Type B pancreatic cell (in vitro differentiated cells): ENCODE measurements at regions not wholly inside any gene's neighbourhood (a gene's known extent, or its start where the extent isn't known, plus 50 kb on each side); places are given as distances from the start of the nearest gene placed in this dataset.

Experiments used
- DNase-seq: peaks from one replicate; pipeline ENCODE4 v3.0.0; 2021; ENCODE audit warnings: mixed read lengths; ENCODE audit not compliant: unreplicated experiment; ENCODE audit errors: extremely low spot score
- H3K27ac Mint-ChIP-seq: 2 replicates; pipeline ENCODE4 v1.8.0; 2021; ENCODE audit warnings: mild to moderate bottlenecking, mixed read lengths
- H3K27me3 Mint-ChIP-seq: 2 replicates; pipeline ENCODE4 v1.8.0; 2021; ENCODE audit warnings: mixed read lengths
- H3K36me3 Mint-ChIP-seq: 2 replicates; pipeline ENCODE4 v1.8.0; 2021; ENCODE audit warnings: mixed read lengths
- H3K4me1 Mint-ChIP-seq: one replicate; pipeline ENCODE4 v1.8.0; 2021; ENCODE audit warnings: mixed read lengths; ENCODE audit not compliant: unreplicated experiment
- H3K4me3 Mint-ChIP-seq: 2 replicates; pipeline ENCODE4 v1.8.0; 2021; ENCODE audit warnings: mild to moderate bottlenecking, mixed read lengths
- H3K9me3 Mint-ChIP-seq: 2 replicates; pipeline ENCODE4 v1.8.0; 2021; ENCODE audit warnings: mixed read lengths
- CTCF ChIP-seq: fragments of 200-600 bp; sonication (generic); conservative IDR thresholded peaks from 2 replicates; pipeline ENCODE4 v1.5.0; 2021; ENCODE audit warnings: antibody characterized with exemption, mild to moderate bottlenecking

GRCh38 chr1:82398357-82398756 lies 597.6 kb downstream of the ADGRL2 start:
- TF ChIP-seq CTCF = no peak
- Mint-ChIP-seq H3K27ac (no peak overlapping the region), H3K4me3 (no peak overlapping the region), H3K36me3 (no peaks in the 10 kb centered on the region), H3K9me3 (no peaks in the 10 kb centered on the region), H3K4me1 (no peaks in the 10 kb centered on the region), H3K27me3 (peaks cover 3% of the 10 kb centered on the region)
- no peak for DNase-seq

- Mint-ChIP-seq H3K4me3 (no peak overlapping the region), H3K36me3 (no peaks in the 10 kb centered on the region), H3K27me3 (peaks cover 8% of the 10 kb centered on the region), H3K9me3 (no peaks in the 10 kb centered on the region), H3K4me1 (no peaks in the 10 kb centered on the region), H3K27ac (no peak overlapping the region)
- TF ChIP-seq CTCF = no peak
- no peak for DNase-seq
Observed at GRCh38 chr1:82395440-82395839, 594.7 kb downstream of the ADGRL2 start.

DNA sequence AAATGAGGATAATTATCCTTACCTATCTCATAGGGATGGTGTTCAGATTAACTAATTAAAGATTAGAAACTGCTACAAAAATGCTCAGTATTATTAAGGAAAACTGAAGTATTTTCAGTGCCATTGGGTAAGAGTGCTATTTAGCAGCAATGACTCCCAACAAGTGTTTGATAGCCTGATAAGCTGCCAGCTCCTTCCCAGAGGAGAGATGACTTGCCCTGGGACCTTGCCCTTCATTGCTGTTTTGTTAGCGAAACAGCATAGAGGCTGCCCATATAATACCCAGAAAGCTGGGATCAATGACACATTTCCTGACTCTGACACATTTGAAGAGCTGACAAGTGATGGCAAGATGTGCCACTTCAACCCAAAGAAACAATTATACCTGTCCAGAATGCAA lies 592.2 kb downstream of the ADGRL2 start:
- no peak for DNase-seq
- Mint-ChIP-seq H3K36me3 (no peaks in the 10 kb centered on the region), H3K4me1 (no peaks in the 10 kb centered on the region), H3K9me3 (no peaks in the 10 kb centered on the region), H3K4me3 (no peak overlapping the region), H3K27me3 (peaks cover 8% of the 10 kb centered on the region), H3K27ac (no peak overlapping the region)
- no peak for TF ChIP-seq CTCF

DNA sequence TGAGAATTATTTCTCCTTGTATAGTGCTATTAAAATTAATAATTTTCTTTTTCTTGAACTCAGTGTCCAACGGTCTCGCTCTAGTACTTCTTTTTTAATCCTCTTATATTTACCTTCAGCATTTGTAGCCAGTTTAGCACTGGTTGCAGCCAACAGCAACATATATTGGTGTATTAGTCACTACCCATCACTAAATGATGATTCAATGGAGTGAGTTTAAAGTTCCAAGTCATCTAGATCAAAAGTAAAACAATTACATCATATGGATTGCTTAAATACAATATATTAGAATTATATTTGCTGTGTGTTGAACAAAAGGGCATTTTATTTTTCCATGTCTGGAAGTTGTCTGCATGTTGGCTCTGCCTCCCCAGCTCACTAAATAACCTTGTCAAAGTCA lies 591.8 kb downstream of the ADGRL2 start:
- H3K27me3 Mint-ChIP-seq = peaks cover 8% of the 10 kb centered on the region
- no peak overlapping the region for H3K27ac Mint-ChIP-seq

GRCh38 chr1:82391712-82392111 lies 591.0 kb downstream of the ADGRL2 start:
- H3K4me3 Mint-ChIP-seq = no peak overlapping the region
- peaks cover 8% of the 10 kb centered on the region for H3K27me3 Mint-ChIP-seq
- peaks cover 8% of the 10 kb centered on the region for H3K4me1 Mint-ChIP-seq
- H3K36me3 Mint-ChIP-seq = no peaks in the 10 kb centered on the region
- no peak overlapping the region for H3K27ac Mint-ChIP-seq
- TF ChIP-seq CTCF = no peak
- DNase-seq = no peak
- no peaks in the 10 kb centered on the region for H3K9me3 Mint-ChIP-seq

More for the DNA sequence above, 591.8 kb downstream of the ADGRL2 start:
- Mint-ChIP-seq H3K9me3 (no peaks in the 10 kb centered on the region), H3K4me3 (no peak overlapping the region), H3K36me3 (no peaks in the 10 kb centered on the region), H3K4me1 (no peaks in the 10 kb centered on the region)
- no peak for TF ChIP-seq CTCF
- DNase-seq = no peak

DNA sequence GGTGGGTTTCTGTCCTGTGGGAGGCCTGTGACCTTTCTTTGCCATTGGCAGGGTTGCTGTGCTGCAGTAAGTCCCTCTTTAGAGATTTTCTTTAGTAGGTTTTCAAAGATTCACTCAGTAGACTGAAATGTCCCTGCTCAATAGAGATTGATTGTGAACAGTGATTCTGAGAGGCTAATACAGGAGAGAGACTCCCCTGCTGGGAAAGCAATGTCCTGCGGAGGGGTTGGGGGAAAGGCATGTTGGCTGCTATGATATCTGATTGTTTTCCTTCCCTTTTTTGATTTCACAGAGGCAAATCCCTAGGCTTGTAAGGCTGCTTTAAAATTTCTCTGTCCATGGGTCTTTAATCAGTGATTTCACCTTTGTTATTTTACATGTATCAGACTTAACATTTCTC lies 589.9 kb downstream of the ADGRL2 start:
- Mint-ChIP-seq H3K27ac (no peak overlapping the region), H3K4me1 (peaks cover 10% of the 10 kb centered on the region), H3K9me3 (no peaks in the 10 kb centered on the region), H3K36me3 (no peaks in the 10 kb centered on the region), H3K4me3 (no peak overlapping the region), H3K27me3 (peaks cover 12% of the 10 kb centered on the region)
- TF ChIP-seq CTCF = no peak
- DNase-seq = no peak
